ENCODE measurements at regions not wholly inside any gene's neighbourhood (a gene's known extent, or its start where the extent isn't known, plus 50 kb on each side); places are given as distances from the start of the nearest gene placed in this dataset.

- Histone ChIP-seq H3K4me1 (no peaks in the 10 kb centered on the region), H3K4me3 (no peak overlapping the region), H3K27ac (no peak overlapping the region), H3K9me3 (no peaks in the 10 kb centered on the region), H3K4me2 (no peak overlapping the region)
- FAIRE-seq = no peak
- DNase-seq (ENCODE audit: low read depth in 1 of 2, low spot score in 1 of 2) = no peak
- TF ChIP-seq TP53 (CRISPR knock-in tag; IDR thresholded peaks at IDR 0.05) (no peak), RCOR1 (IDR thresholded peaks at IDR 0.05; ENCODE audit: low read depth, low read length) (no peak), JUN (IDR thresholded peaks at IDR 0.05) (no peak), REST (IDR thresholded peaks at IDR 0.05) (no peak), HEYL (CRISPR knock-in tag; IDR thresholded peaks at IDR 0.05) (no peak), FOXS1 (CRISPR knock-in tag; IDR thresholded peaks at IDR 0.05) (no peak), NPAS2 (CRISPR knock-in tag; IDR thresholded peaks at IDR 0.05; ENCODE audit: borderline replicate concordance) (no peak), FOSL2 (IDR thresholded peaks at IDR 0.05) (no peak), FOSL2 (CRISPR knock-in tag; IDR thresholded peaks at IDR 0.05) (no peak), JUNB (IDR thresholded peaks at IDR 0.05) (no peak)
- ChIA-PET POLR2A (no interaction called here), CTCF (interaction anchor here (0.8 to 1.2 kb wide), 2 partner anchors 10 to 53 kb away, joined by 4 to 6 read pairs; no protein-coding TSS in a partner anchor)
- ATAC-seq = no peak
- WGBS (ENCODE audit: missing lambda C conversion rate) = 91% methylated on average over 6 of the region's 6 CpGs
Measured at GRCh38 chr12:65769880-65770279, 54.4 kb upstream of the HMGA2 start.

All from A549 (cell line).